ENCODE measurements at regions not wholly inside any gene's neighbourhood (a gene's known extent, or its start where the extent isn't known, plus 50 kb on each side); places are given as distances from the start of the nearest gene placed in this dataset.

DNA sequence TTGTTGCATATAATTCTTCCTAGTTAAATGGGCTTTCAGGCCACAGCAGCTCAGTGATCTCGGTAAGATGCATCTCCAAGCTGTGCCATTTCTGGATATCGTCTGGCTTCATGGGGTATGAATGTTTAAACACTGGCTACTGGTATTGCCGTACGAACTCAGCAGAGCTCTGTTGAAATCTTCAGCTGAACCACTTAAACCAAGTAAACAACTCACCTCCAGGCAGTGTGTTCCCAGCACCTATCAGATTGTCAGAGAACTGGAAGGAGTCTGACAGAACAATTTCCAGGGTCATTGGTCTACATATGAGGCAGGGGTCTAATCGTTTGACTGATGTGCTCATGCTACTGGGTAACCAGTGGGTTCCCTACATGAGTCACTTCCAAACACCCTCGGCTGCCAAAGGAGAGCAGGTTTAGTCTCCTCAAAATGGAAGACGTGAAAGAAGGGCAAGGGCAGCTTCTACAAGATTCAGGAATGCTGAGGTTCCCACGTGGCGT, 93.2 kb upstream of the BMAL1 start:
- H3K79me2 ChIP-seq (ENCODE audit: insufficient read depth, low read length), result no peaks in the 10 kb centered on the region
- peaks cover 9% of the 10 kb centered on the region for H3K4me1 ChIP-seq (ENCODE audit: insufficient read depth, low read length)
- H3K4me3 ChIP-seq (replicated peaks in 1 of 3; ENCODE audit: insufficient read depth in 1 of 3, low read depth in 2 of 3, low read length in 3 of 3), result no peak overlapping the region
- H3K27me3 ChIP-seq (ENCODE audit: control insufficient read depth in 1 of 2, insufficient read depth in 2 of 2, low read length in 2 of 2), result no peaks in the 10 kb centered on the region; a peak in 1 of 5 replicates
- BruUV-seq (replicated peaks), result no TSS peak
- H3K9me3 ChIP-seq (ENCODE audit: low read length), result no peaks in the 10 kb centered on the region; the same call in 1 of the 2 replicates
- ATAC-seq, result no peak
- intact Hi-C loops (cut with micrococcal nuclease; ENCODE audit: unreplicated experiment) (no loop called here), in situ Hi-C loops (cut with HindIII; ENCODE audit: extremely low pct_ligation_motif_present, low pct_unique_long_range_greater_than_20kb) (loop anchor here (10.0 to 25.0 kb wide), 2 partner anchors 220 to 872 kb away; no protein-coding TSS in a partner anchor)
- POLR2A ChIA-PET, result no interaction called here
- CTCF ChIA-PET (ENCODE audit: low intra/inter-chr PET ratio, low total read pairs), result interaction anchor here (2.8 kb wide), 1 partner anchor 220 kb away, joined by 42 read pairs; no protein-coding TSS in a partner anchor
- no peak for DNase-seq (ENCODE audit: low spot score)
- H2AFZ ChIP-seq (ENCODE audit: low read length), result no peak overlapping the region
- H3K36me3 ChIP-seq (replicated peaks in 1 of 2; ENCODE audit: control insufficient read depth in 1 of 2, insufficient read depth in 2 of 2, low read length in 2 of 2), result no peaks in the 10 kb centered on the region
- no peak overlapping the region for H3K9ac ChIP-seq (ENCODE audit: insufficient read depth, low read depth, low read length)
- H3K27ac ChIP-seq (ENCODE audit: extremely low read length, insufficient read depth, low read length), result no peak overlapping the region
- H3K4me2 ChIP-seq (ENCODE audit: low read depth, low read length), result no peak overlapping the region
- no peaks in the 10 kb centered on the region for H4K20me1 ChIP-seq (ENCODE audit: insufficient read depth, low read length)
- 21% methylated on average over 9 of the region's 9 CpGs for WGBS (ENCODE audit: low lambda C conversion rate)
- FAIRE-seq, result no peak
- TF ChIP-seq CBX1 (IDR thresholded peaks at IDR 0.05; ENCODE audit: low read depth) (no peak), KMT2B (CRISPR knock-in tag; IDR thresholded peaks at IDR 0.05) (no peak), CBX2 (IDR thresholded peaks at IDR 0.05; ENCODE audit: low read depth, low read length) (no peak), CBX2 (CRISPR knock-in tag; IDR thresholded peaks at IDR 0.05; ENCODE audit: low read depth) (no peak), MAZ (IDR thresholded peaks at IDR 0.05; ENCODE audit: borderline replicate concordance, low read depth, low read length) (no peak), MAZ (CRISPR knock-in tag; IDR thresholded peaks at IDR 0.05; ENCODE audit: low read depth) (no peak), CCDC6 (CRISPR knock-in tag; IDR thresholded peaks at IDR 0.05) (no peak)
- TF ChIP-seq, protein P1, sequence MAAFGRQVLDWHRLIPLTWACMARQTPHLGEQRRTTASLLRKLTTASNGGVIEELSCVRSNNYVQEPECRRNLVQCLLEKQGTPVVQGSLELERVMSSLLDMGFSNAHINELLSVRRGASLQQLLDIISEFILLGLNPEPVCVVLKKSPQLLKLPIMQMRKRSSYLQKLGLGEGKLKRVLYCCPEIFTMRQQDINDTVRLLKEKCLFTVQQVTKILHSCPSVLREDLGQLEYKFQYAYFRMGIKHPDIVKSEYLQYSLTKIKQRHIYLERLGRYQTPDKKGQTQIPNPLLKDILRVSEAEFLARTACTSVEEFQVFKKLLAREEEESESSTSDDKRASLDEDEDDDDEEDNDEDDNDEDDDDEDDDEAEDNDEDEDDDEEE (CRISPR knock-in tag; IDR thresholded peaks at IDR 0.05), result no peak
- TF ChIP-seq, protein P2, sequence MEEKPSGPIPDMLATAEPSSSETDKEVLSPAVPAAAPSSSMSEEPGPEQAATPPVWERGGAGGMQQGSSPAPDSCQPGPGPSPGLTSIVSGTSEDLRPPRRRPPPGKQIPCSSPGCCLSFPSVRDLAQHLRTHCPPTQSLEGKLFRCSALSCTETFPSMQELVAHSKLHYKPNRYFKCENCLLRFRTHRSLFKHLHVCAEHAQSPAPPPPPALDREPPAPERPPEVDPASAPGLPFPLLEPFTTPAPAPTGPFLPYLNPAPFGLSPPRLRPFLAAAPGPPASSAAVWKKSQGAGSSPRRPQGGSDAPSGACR (CRISPR knock-in tag; IDR thresholded peaks at IDR 0.05), result no peak
- TF ChIP-seq, protein P3, sequence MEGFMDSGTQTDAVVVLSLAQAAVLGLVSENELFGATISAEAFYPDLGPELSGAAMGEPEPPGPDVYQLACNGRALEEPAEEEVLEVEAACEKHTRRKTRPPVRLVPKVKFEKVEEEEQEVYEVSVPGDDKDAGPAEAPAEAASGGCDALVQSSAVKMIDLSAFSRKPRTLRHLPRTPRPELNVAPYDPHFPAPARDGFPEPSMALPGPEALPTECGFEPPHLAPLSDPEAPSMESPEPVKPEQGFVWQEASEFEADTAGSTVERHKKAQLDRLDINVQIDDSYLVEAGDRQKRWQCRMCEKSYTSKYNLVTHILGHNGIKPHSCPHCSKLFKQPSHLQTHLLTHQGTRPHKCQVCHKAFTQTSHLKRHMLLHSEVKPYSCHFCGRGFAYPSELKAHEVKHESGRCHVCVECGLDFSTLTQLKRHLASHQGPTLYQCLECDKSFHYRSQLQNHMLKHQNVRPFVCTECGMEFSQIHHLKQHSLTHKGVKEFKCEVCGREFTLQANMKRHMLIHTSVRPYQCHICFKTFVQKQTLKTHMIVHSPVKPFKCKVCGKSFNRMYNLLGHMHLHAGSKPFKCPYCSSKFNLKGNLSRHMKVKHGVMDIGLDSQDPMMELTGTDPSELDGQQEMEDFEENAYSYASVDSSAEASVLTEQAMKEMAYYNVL (CRISPR knock-in tag; IDR thresholded peaks at IDR 0.05; ENCODE audit: borderline replicate concordance), result no peak
- TF ChIP-seq, protein P4, sequence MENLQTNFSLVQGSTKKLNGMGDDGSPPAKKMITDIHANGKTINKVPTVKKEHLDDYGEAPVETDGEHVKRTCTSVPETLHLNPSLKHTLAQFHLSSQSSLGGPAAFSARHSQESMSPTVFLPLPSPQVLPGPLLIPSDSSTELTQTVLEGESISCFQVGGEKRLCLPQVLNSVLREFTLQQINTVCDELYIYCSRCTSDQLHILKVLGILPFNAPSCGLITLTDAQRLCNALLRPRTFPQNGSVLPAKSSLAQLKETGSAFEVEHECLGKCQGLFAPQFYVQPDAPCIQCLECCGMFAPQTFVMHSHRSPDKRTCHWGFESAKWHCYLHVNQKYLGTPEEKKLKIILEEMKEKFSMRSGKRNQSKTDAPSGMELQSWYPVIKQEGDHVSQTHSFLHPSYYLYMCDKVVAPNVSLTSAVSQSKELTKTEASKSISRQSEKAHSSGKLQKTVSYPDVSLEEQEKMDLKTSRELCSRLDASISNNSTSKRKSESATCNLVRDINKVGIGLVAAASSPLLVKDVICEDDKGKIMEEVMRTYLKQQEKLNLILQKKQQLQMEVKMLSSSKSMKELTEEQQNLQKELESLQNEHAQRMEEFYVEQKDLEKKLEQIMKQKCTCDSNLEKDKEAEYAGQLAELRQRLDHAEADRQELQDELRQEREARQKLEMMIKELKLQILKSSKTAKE (CRISPR knock-in tag; IDR thresholded peaks at IDR 0.05; ENCODE audit: borderline replicate concordance), result no peak

Measured in HepG2 (cell line).